Lower leg skin (tissue), 4 donors: ENCODE measurements at regions not wholly inside any gene's neighbourhood (a gene's known extent, or its start where the extent isn't known, plus 50 kb on each side); places are given as distances from the start of the nearest gene placed in this dataset.

Source experiments
- DNase-seq, 2 donors: peaks; one replicate each; pipeline ENCODE4 v3.0.0-alpha.2; 2019; ENCODE audit warnings: low spot score in 2 of 2
- H3K4me3 ChIP-seq: fragments of 200-600 bp; sonication (generic); 2 replicates; pipeline ENCODE4 v1.5.1; 2017; ENCODE audit warnings: mild to moderate bottlenecking, low read depth; ENCODE audit not compliant: poor library complexity, severe bottlenecking
- CTCF ChIP-seq, 3 donors: fragments of 450-650 bp; IDR thresholded peaks; one replicate each; pipeline ENCODE4 v1.5.1; 2016; ENCODE audit warnings: antibody characterized with exemption in 3 of 3, mild to moderate bottlenecking in 3 of 3, moderate library complexity in 2 of 3
- POLR2A ChIP-seq, 2 donors: fragments of 450-650 bp; IDR thresholded peaks; one replicate each; pipeline ENCODE4 v1.6.1; 2016 to 2017; ENCODE audit warnings: antibody characterized with exemption in 2 of 2, mild to moderate bottlenecking in 1 of 2, moderate library complexity in 1 of 2
- WGBS, 2 donors: methylation state at CpG; one replicate each; pipeline ENCODE4 v1.1.5; 2018; 5-methylcytosine and 5-hydroxymethylcytosine counted together
- intact Hi-C: fragments of 100-400 bp; cut with DNase I; formaldehyde crosslinking; loops from one replicate; pipeline ENCODE4 v1.15.0; 2023; ENCODE audit warnings: low total_unique reads

- no peak for TF ChIP-seq CTCF (IDR thresholded peaks at IDR 0.05)
- TF ChIP-seq POLR2A (IDR thresholded peaks at IDR 0.05), result no peak
- no peak for DNase-seq
- no peak overlapping the region for H3K4me3 ChIP-seq
- intact Hi-C loops, result no loop called here
- 95 to 100% methylated on average over 2 of the region's 2 CpGs for WGBS, 2 donors
Measured at GRCh38 chr1:84069236-84069845, 70.4 kb upstream of the TTLL7 start.

GRCh38 chr1:84062496-84062895 is 63.6 kb upstream of the TTLL7 start:
- TF ChIP-seq POLR2A (IDR thresholded peaks at IDR 0.05) (no peak), CTCF (IDR thresholded peaks at IDR 0.05) (no peak)
- no peak for DNase-seq
- H3K4me3 ChIP-seq, result no peak overlapping the region
- 53 to 74% methylated on average over 1 of the region's 1 CpG for WGBS, 2 donors
- intact Hi-C loops, result no loop called here

GRCh38 chr1:84061336-84061735 is 62.4 kb upstream of the TTLL7 start:
- 74 to 78% methylated on average over 2 of the region's 2 CpGs for WGBS, 2 donors
- TF ChIP-seq CTCF (IDR thresholded peaks at IDR 0.05), result no peak
- no peak for TF ChIP-seq POLR2A (IDR thresholded peaks at IDR 0.05)
- intact Hi-C loops, result no loop called here

GRCh38 chr1:84060781-84061180 is 61.8 kb upstream of the TTLL7 start:
- H3K4me3 ChIP-seq, result no peak overlapping the region
- DNase-seq, result no peak
- 65 to 76% methylated on average over 2 of the region's 2 CpGs for WGBS, 2 donors
- intact Hi-C loops, result no loop called here
- no peak for TF ChIP-seq POLR2A (IDR thresholded peaks at IDR 0.05)
- TF ChIP-seq CTCF (IDR thresholded peaks at IDR 0.05), result no peak

More at GRCh38 chr1:84061336-84061735, 62.4 kb upstream of the TTLL7 start:
- no peak overlapping the region for H3K4me3 ChIP-seq
- DNase-seq, result no peak

- intact Hi-C loops, result no loop called here
- no peak for DNase-seq
- TF ChIP-seq POLR2A (IDR thresholded peaks at IDR 0.05) (no peak), CTCF (IDR thresholded peaks at IDR 0.05) (no peak)
- WGBS, 2 donors, result 55 to 71% methylated on average over 2 of the region's 2 CpGs
- H3K4me3 ChIP-seq, result no peak overlapping the region
Measured at GRCh38 chr1:84048820-84049219, 49.9 kb upstream of the TTLL7 start.
